Prostate gland (tissue), 2 donors: ENCODE measurements at regions not wholly inside any gene's neighbourhood (a gene's known extent, or its start where the extent isn't known, plus 50 kb on each side); places are given as distances from the start of the nearest gene placed in this dataset.

Experiments
- CTCF ChIP-seq, 4 experiments: fragments of 200-600 bp in 2 of 4; fragments of 450-650 bp in 2 of 4; sonication (generic) in 2 of 4; IDR thresholded peaks; 1 replicate in 3 of 4; 2 replicates in 1 of 4; pipeline ENCODE4 v1.5.1; 2016 to 2019; ENCODE audit warnings: antibody characterized with exemption in 4 of 4, mild to moderate bottlenecking in 2 of 4, moderate library complexity in 2 of 4
- POLR2A ChIP-seq: fragments of 450-650 bp; IDR thresholded peaks from one replicate; pipeline ENCODE4 v1.6.1; 2016; ENCODE audit warnings: antibody characterized with exemption, mild to moderate bottlenecking

- TF ChIP-seq POLR2A: no peak
- no peak for TF ChIP-seq CTCF (IDR thresholded peaks at IDR 0.05)
Measured at GRCh38 chr20:18921291-18921690, 107.7 kb downstream of the SCP2D1 start.
